ENCODE measurements at regions not wholly inside any gene's neighbourhood (a gene's known extent, or its start where the extent isn't known, plus 50 kb on each side); places are given as distances from the start of the nearest gene placed in this dataset.

- DNase-seq = no peak
Measured at GRCh38 chr5:91443023-91443422, 59.9 kb upstream of the ARRDC3 start.

DNA sequence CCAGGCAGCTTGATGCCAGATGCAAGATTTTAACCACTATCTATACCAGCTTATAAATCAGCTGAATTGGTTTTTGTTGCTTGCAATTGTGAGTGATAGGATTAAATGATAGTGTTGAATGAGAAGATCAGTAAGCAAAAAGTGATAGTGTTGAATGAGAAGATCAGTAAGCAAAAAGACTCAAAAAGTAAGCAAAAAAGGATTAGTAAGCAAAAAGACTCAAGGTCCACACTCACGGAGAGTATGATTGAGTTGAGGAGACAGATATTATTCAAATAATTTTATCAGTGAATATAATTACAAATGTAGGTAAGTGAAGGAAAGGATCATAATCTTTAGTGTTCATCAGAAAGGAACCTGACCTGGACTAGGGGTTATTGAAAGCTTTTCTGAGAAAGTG, 58.0 kb upstream of the ARRDC3 start:
- DNase-seq = no peak

DNA sequence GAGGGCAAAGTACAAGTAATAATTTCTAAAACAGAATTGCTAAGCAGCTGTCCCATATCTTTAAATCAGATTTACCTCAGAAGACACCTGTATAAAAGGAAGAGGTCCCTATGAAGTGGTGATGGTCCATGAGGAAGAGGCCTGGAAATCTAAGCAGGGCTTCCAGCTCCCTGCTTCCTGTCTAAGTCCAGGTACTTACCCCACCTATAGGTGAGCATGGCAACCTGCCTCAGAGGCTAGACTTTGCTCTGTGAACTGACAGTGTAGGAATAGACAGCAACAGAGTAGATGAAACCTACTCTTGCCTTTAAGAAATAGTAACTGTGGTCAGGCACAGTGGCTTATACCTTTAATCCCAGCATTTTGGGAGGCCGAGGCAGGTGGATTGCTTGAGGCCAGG, 55.8 kb upstream of the ARRDC3 start:
- DNase-seq = no peak

DNA sequence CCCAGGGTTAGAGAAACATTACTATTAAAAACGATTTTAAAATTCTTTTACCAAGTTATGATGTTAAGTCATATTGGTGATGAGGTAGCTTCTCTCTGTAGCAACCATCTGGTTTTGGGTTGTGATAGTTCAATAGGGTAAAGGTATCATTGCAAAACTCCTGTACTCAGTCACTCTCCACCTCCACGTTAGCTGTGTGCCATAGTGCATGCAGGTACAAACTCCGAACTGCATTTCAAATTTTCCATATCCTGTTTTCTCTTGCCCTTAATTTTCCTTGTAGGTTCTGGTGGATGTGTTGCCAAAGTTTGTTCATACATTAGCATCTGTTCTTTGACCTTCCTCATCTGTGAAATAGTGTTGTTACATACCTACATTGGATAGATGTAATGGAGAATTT, 53.1 kb upstream of the ARRDC3 start:
- DNase-seq = no peak

DNA sequence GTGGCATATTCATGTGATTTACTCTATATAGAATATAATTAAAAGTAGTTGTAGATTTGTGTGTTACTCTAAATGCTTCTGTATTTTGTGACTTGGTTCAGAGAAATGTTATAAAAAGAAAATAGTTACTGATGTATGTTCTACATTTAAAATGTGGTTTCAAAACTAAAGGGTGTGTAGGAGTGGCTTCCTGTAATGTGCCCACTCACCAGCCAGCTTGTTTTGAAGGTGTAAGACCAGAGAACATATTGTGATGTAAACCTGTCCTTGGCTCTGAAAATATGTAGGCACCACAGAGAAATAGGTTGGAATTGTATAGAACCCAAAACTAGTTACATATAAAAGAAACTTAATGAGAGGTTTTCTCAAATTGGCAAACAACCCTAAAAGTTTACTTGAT, 51.2 kb upstream of the ARRDC3 start:
- no peak for DNase-seq

- DNase-seq = no peak
Measured at GRCh38 chr5:91433861-91434260, 50.7 kb upstream of the ARRDC3 start.

Data from SHP77 treated with DMSO at 0.1 percent for 48 hours (cell line).